Heart right ventricle (tissue), 16 donors: ENCODE measurements at regions not wholly inside any gene's neighbourhood (a gene's known extent, or its start where the extent isn't known, plus 50 kb on each side); places are given as distances from the start of the nearest gene placed in this dataset.

Experiments used
- ATAC-seq, 8 donors: fragments of 200-7000 bp; cut with Tn5 transposase; one replicate each; pipeline ENCODE4 v1.9.1; 2020; ENCODE audit warnings: mild to moderate bottlenecking in 8 of 8, moderate library complexity in 8 of 8, moderate number of reproducible peaks in 1 of 8
- DNase-seq, 2 donors: peaks; one replicate each; pipeline ENCODE4 v3.0.0-alpha.2; 2020
- H3K27ac ChIP-seq, 10 donors: fragments of 200-600 bp; sonication (generic) in 2 of 10; one replicate each; pipeline versions ENCODE4 v1.5.0 to v1.8.0; 2020 to 2022; ENCODE audit warnings: mild to moderate bottlenecking in 3 of 10
- H3K27me3 ChIP-seq, 7 donors: fragments of 200-600 bp; one replicate each; pipeline ENCODE4 v1.8.0; 2021 to 2022; ENCODE audit warnings: mild to moderate bottlenecking in 2 of 7
- H3K36me3 ChIP-seq, 9 donors: fragments of 200-600 bp; sonication (generic) in 1 of 9; one replicate each; pipeline versions ENCODE4 v1.5.0 to v1.8.0; 2020 to 2022; ENCODE audit warnings: mild to moderate bottlenecking in 2 of 9
- H3K4me1 ChIP-seq, 9 donors: fragments of 200-600 bp; sonication (generic) in 1 of 9; one replicate each; pipeline versions ENCODE4 v1.5.0 to v1.8.0; 2020 to 2022; ENCODE audit warnings: mild to moderate bottlenecking in 4 of 9
- H3K4me3 ChIP-seq, 10 donors: fragments of 200-600 bp; sonication (generic) in 2 of 10; one replicate each; pipeline versions ENCODE4 v1.5.0 to v1.8.0; 2020 to 2022; ENCODE audit warnings: mild to moderate bottlenecking in 7 of 10, moderate library complexity in 2 of 10
- H3K9me3 ChIP-seq, 11 donors: fragments of 200-600 bp in 10 of 11; sonication (generic) in 2 of 11; one replicate each; pipeline versions ENCODE4 v1.5.0 to v1.8.0; 2013 to 2022; ENCODE audit warnings: mild to moderate bottlenecking in 2 of 11, control low read depth in 1 of 11, moderate library complexity in 1 of 11
- CTCF ChIP-seq, 9 donors: fragments of 200-600 bp; sonication (generic) in 2 of 9; IDR thresholded peaks; one replicate each; pipeline versions ENCODE4 v1.5.0 to v1.8.0; 2021 to 2022; ENCODE audit warnings: antibody characterized with exemption in 9 of 9, mild to moderate bottlenecking in 5 of 9, moderate library complexity in 1 of 9
- WGBS, 2 donors: extraction: QIAGEN DNeasy Blood & Tissue Kit; methylation state at CpG; one replicate each; pipeline ENCODE4 v1.1.7; 2013; ENCODE audit warnings: inconsistent platforms in 1 of 2; 5-methylcytosine and 5-hydroxymethylcytosine counted together
- intact Hi-C, 10 donors: fragments of 100-400 bp; cut with DNase I; formaldehyde crosslinking; loops; one replicate each; pipeline versions ENCODE4 v1.11.1 to v1.14.2; 2022
- donor health status: Arrhythmogenic right ventricular cardiomyopathy.
- donor health status: ischemic (EF 13 %, LVEDD 7.1; RV severe dilation, severe dysfunction).
- donor health status: healthy with polysubstance abuse.
- donor health status: DM: no; HTN: yes; CAD: no.
- donor health status: DM: no; HTN: no; CAD: no.
- donor health status: ischemic (EF 25% LVEDD 6.9; RV normal size, moderate dysfunction).
- donor health status: ischemic (EF 25% LVEDD 5.7; RV mildly dilated, moderate dysfunction).
- donor health status: healthy.
- donor health status: DM: yes; HTN: yes; CAD: no.
- donor health status: Ischemic cardiomyopathy.
- donor health status: ischemic (EF 35%, LVEDD 5.7; RV mildly dilated, moderate dysfunction).
- donor health status: nonischemic (EF 11% LVEDD 7.7; RV severe dilation, severe dysfunction).
- donor health status: DM: yes; HTN: yes; CAD: no.
- donor health status: PGD.
- donor health status: ischemic (EF 29% LVEDD 5.4; RV normal size, mild dysfunction).
- donor health status: nonischemic (EF 23%, LVEDD 6.1; RV moderate dilation, normal function).

- DNase-seq, result no peak
- no peaks in the 10 kb centered on the region for H3K27me3 ChIP-seq
- H3K27ac ChIP-seq, result peak overlapping the region in 5 of 10 donors; percentile 2 to 68 (median 18)
- peaks cover 5 to 72% (median 44%) of the 10 kb centered on the region in 9 donors for H3K4me1 ChIP-seq
- intact Hi-C loops, result loop anchor here in 3 of 10 donors (5.0 to 10.0 kb wide), 3 partner anchors 51 to 411 kb away; partner anchors contain the start of gene BTG1 (in 1 of the 3)
- TF ChIP-seq CTCF (IDR thresholded peaks at IDR 0.05), result no peak
- H3K9me3 ChIP-seq, result no peaks in the 10 kb centered on the region
- no peaks in the 10 kb centered on the region for H3K36me3 ChIP-seq
- 90 to 94% methylated on average over 1 of the region's 1 CpG for WGBS, 2 donors
- H3K4me3 ChIP-seq, result no peak overlapping the region
- ATAC-seq, result no peak
These were observed 144.5 kb upstream of the PLEKHG7 start for GRCh38 chr12:92558215-92558773.

DNA sequence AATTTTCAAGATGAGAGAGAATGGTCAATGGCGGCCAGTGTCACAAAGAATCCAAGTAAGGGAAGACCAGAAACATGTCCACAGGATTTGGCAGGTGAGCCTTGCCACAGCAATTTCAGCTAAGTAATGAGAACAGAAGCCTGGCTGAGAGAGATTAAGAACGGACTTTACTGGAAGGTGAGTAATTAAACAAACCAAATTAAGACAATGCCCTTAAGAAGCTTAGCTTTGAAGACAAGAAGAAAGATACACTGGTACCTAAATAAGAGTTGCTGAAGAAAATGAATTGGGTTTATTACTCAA, 145.4 kb upstream of the PLEKHG7 start:
- peak overlapping the region in 1 of 10 donors; percentile 68 for H3K27ac ChIP-seq
- intact Hi-C loops, result loop anchor here in 3 of 10 donors (5.0 to 10.0 kb wide), 3 partner anchors 50 to 410 kb away; partner anchors contain the start of gene BTG1 (in 1 of the 3)
- no peak for TF ChIP-seq CTCF (IDR thresholded peaks at IDR 0.05)
- no peaks in the 10 kb centered on the region for H3K36me3 ChIP-seq
- no peak overlapping the region for H3K4me3 ChIP-seq
- ATAC-seq (no peak), DNase-seq (no peak)
- no peaks in the 10 kb centered on the region for H3K27me3 ChIP-seq
- H3K4me1 ChIP-seq, result peaks cover 8 to 78% (median 50%) of the 10 kb centered on the region in 9 donors
- H3K9me3 ChIP-seq, result no peaks in the 10 kb centered on the region
- 90 to 95% methylated on average over 2 of the region's 2 CpGs for WGBS, 2 donors

DNA sequence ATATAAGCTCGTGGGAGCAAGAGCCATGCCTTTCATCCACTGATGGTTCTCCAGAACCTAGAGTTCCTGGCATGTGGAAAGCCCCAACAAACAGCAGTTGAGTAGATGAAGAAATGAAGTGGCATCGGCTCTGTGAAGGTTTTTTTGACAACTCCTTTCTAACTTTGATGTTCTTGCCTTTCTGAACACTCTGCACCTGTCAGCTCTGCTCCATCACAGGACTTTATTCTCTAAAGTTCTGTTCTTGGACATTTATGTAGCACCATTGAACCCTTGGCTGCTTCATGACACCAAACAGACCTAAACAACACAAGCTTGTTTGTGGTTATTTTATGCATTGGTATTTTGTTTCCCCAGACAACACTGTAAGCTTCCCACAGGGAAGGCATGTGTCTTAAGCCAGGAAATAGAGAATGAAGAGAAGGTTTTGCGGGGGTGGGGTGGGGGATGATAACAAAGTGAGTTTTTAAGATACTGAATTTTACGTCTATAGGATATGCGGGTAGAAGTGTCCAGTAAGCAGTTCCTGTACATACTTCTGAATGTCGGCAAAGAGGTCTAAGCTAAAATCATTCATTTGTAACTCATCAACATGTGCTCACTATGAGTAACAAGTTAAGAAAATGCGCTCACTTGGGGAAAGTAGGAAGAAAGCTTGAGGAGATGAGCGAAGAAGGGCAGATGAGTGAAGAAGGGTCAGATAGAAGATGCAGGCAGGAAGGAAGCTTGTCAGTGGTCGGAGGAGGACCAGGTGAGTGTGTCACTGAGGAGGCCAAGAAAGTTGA, 146.0 kb upstream of the PLEKHG7 start:
- H3K4me1 ChIP-seq, result peaks cover 8 to 78% (median 53%) of the 10 kb centered on the region in 9 donors
- no peaks in the 10 kb centered on the region for H3K36me3 ChIP-seq
- TF ChIP-seq CTCF (IDR thresholded peaks at IDR 0.05), result no peak
- no peak for DNase-seq
- intact Hi-C loops, result loop anchor here in 3 of 10 donors (5.0 to 10.0 kb wide), 3 partner anchors 50 to 410 kb away; partner anchors contain the start of gene BTG1 (in 1 of the 3)
- ATAC-seq, result no peak
- peak overlapping the region in 1 of 10 donors; percentile 78 for H3K27ac ChIP-seq
- no peak overlapping the region for H3K4me3 ChIP-seq
- 94 to 95% methylated on average over 9 of the region's 9 CpGs for WGBS, 2 donors
- no peaks in the 10 kb centered on the region for H3K27me3 ChIP-seq
- no peaks in the 10 kb centered on the region for H3K9me3 ChIP-seq

- H3K4me1 ChIP-seq, result peaks cover 8 to 73% (median 47%) of the 10 kb centered on the region in 9 donors
- no peak overlapping the region for H3K4me3 ChIP-seq
- TF ChIP-seq CTCF (IDR thresholded peaks at IDR 0.05), result no peak
- no peak for DNase-seq
- 88 to 93% methylated on average over 1 of the region's 1 CpG for WGBS, 2 donors
- no peaks in the 10 kb centered on the region for H3K36me3 ChIP-seq
- no peak for ATAC-seq
- H3K9me3 ChIP-seq, result no peaks in the 10 kb centered on the region
- H3K27me3 ChIP-seq, result no peaks in the 10 kb centered on the region
- intact Hi-C loops, result loop anchor here in 3 of 10 donors (5.0 to 10.0 kb wide), 3 partner anchors 49 to 409 kb away; partner anchors contain the start of gene BTG1 (in 1 of the 3)
- peak overlapping the region in 1 of 10 donors; percentile 78 for H3K27ac ChIP-seq
These were observed 146.6 kb upstream of the PLEKHG7 start for GRCh38 chr12:92556141-92556540.
